HG02884 (cell line): ENCODE measurements at regions not wholly inside any gene's neighbourhood (a gene's known extent, or its start where the extent isn't known, plus 50 kb on each side); places are given as distances from the start of the nearest gene placed in this dataset.
"Not testable (repeated sequence)": the region's sequence is repeated elsewhere in the genome, so short reads cannot be mapped to it uniquely, and the experiment has no call there.

ENCODE experiments used
- ATAC-seq: cut with Tn5 transposase; IDR thresholded peaks from one replicate; pipeline ENCODE4 v1.9.1; 2021; ENCODE audit warnings: mild to moderate bottlenecking, moderate library complexity; ENCODE audit not compliant: unreplicated experiment

DNA sequence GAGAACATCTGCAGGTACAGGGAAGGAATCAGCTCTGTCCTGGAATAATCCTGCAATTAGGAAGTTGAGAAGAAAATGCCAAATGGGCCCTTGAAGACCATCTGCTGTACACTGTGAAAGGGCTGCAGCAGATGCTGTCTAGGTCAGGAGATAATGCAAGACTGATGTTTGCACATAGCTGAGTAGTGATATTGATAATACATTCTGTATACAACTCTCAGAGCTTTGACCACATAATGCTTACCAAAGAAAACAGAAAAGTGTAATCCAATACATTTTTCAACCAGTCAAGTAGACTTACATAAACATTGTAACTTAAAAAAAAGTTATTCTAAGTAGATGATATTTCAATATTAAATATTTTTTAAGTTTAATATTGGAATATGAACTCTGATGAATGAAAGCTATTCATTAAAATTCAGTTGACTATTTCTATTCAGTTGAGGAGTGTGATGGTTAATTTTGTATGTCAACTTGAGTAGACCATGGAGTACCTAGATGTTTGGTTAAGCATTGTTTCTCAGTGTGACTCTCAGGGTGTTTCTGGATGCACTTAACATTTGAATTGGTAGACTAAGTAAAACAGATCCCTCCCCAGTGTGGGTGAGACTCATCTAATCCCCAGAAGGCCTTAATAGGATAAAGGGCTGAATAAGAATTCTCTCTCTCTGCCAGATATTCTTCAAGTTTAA is 380.1 kb upstream of the PRR16 start:
- ATAC-seq, result no peak

DNA sequence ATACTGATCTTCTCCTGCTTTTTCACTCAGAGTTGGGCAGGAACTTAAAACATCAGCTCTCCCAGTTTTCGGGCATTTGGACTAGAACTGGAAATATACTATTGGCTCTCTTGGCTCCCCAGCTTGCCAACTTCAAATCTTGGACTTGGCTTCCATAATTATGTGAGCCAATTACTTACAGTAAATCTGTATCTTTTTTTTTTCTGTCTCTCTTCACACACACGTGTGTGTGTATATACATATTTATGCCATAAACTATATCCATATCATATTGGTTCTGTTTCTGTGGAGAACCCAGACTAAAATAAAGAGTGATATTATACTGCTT is 379.6 kb upstream of the PRR16 start:
- ATAC-seq, result no peak

DNA sequence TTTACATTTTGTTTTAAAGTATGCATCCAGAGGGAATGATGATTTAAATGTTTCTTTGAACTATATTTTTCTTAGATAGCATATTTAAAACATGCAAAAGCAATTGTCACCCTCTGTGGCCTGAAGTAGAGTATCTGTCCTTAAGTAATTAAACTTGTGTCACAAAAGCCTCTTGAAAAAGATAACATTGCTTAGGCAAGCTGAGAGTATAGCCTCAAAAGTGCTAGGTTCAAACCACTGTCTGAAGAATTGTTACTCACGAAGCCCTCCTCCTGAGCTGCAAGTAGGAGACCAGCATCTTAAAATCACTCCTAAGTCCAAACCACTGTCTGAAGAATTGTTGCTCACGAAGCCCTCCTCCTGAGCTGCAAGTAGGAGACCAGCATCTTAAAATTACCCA is 378.0 kb upstream of the PRR16 start:
- ATAC-seq, result no peak

DNA sequence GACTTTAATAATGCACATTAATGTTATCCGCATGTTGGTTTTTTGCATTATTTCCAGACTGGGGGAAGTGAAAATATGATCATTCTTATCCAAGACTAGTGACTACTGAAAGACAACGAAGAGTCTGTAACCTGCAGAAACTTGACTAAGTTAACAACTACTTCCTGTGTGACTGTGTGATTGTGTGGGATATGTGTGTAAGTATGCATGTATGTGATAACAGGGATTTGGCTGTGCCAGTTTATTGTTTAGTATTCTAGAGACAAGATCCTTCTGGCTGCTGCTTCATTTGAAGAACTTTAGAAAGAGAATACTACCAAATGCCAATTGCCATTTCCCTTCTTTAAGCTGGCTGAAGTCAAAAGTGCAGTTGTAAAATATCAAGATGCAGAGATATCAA is 375.7 kb upstream of the PRR16 start:
- ATAC-seq, result no peak

DNA sequence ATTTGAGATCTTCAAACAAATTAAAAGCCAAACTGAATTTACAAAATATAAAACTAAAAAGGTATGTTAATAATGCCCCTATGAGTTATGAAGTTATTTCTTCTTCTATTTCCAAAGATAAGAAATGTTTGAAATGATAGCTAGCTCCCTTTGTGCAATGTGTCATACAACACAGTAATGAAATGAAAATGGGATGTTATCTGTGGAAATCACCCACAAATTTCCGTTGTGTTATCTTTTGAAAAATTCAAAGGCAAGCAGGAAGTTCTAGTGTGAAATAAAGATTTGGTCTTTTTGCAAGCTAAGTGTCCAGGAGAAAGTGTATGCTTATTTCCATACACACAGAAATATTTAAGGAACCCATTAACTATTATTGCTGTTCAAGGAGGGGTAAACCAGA is 375.3 kb upstream of the PRR16 start:
- ATAC-seq, result no peak

DNA sequence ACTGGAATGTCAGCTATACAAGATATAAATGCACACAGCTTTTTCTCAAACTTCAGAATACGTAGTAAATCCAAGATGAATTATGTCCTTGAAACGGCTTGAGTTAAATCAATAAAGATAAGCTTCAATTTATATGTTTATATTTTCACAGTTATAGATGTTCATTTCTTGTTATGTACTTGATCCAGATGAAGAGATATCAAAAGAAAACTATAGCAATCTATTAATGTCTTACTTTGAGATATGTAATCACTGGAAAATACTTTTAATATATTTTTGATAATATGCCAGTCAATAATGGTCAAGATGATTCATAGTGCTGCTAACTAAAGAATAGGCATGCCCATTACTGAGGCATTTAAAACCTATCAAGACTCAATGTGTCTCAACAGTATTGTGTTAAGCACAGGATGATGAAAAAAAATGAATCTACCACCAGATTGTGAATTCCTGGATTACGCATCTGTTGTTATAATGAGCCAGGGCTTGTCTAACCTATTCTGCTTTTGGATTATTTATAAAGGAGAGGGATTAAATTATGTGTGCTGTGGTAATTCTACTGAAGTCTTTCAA is 372.6 kb upstream of the PRR16 start:
- ATAC-seq, result no peak

DNA sequence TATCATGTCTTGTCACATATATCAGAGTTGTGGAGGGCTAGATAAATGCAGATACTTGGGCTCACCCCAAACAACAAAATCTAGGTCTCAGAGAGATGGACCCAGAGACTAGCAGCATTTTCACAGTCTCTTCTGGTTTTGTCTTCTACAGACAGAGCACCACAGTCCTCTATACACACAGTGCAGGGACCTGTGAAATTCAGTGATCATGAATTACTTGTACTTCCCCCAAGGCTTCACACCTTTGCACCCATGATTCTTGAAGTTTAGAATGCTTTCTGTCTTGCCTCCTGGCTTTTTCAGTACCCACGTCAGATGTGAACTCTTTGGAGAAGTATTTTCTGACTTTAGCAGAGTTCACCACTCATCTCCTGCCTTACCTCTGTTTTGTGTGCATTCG is 371.5 kb upstream of the PRR16 start:
- no peak for ATAC-seq

DNA sequence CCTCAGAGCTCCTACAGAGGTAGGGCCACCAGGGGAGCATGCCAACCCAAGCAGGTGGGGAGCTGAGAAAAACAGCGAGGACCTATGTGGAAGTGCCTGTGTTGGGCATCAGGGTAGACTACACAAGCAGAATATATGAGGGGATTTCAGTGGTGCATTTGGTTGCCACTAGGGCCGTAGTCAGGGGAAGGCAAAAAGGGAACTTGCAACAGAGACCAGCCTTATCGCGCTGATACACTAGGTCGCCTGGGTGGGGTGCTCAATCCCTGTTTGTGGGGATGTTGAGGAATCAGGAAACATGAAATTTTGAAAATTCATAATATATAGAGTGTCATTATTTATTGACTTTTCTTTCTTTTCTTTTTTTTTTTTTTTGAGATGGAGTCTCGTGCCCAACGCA is 370.9 kb upstream of the PRR16 start:
- no peak for ATAC-seq

DNA sequence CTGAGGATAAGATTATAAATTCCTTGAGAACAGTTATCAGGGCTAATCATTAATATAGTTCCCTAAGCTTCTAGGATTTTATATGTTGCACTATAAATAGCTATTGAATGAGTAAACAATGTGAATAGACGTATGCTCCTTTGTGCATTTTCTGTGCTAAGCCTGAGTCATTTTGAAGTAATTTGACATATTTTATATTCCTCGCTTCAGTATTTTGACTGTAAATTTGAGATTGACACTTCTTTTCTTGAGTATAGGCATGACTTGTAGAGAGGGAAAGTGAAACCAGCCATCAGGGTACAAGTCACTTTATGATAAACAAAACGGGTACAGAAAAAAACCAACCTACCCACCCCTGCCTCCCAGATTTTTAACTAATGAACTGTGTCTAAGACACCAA is 367.7 kb upstream of the PRR16 start:
- peak; percentile 47 for ATAC-seq

DNA sequence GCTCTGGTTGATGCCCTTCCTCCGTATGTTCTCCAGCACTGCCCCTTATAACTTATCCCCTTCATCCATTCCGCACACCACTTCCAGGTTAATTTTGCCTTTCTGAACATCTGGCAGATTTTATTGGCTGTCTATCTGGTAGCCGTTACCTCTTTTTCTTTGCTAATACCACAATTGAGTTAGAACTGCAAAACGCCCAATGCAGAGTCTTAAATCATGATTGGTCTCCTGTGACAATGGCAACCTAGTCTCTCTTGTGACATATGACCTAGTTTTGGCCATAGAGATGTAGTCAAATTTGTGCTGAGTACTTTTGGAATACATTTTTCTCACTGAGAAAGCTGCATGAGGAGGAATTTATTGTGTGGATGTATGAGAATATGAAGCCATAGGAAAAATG is 365.7 kb upstream of the PRR16 start:
- ATAC-seq, result no peak

DNA sequence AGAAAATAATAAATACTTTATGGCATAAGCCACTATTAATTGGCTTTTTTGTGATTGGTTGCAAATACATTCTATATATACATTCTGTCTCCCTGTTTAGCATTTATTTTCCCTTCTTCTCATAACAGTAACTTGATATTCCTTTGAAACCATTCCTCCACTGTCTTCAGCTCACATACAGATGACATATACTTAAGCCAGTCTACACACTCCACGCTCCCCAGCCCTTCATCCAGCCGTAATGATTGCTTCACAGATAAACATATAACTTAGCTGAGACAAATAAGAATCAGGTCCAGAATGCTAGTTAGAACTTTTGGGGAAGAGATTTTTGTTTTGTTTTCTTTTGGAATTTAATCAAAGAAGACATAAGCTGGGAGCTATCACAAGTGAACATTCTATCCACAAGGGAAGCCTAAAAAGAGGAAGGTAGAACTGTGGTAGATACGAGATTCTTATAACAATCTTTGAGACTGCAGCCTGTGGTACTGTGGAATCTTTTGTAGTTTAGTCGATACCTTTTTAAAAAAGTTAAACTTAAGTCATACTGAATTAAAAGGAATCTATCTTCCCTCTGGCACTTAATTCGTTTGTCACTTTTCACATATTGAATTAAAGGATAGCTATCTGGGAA is 365.1 kb upstream of the PRR16 start:
- no peak for ATAC-seq

DNA sequence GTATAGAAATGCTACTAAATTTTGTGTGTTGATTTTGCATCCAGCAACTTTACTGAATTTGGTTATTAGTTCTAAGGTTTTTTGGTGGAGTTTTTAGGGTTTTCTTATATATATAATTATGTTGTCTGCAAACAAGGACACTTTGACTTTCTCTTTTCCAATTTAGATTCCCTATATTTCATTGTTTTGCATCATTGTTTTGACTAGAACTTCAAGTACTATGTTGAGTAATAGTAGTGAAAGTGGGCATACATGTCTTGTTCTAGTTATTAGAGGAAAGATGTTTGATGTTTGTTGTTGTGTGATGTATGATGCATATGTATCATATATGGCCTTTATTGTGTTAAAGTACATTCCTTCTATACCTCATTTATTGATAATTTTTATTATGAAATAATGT is 362.3 kb upstream of the PRR16 start:
- no peak for ATAC-seq

DNA sequence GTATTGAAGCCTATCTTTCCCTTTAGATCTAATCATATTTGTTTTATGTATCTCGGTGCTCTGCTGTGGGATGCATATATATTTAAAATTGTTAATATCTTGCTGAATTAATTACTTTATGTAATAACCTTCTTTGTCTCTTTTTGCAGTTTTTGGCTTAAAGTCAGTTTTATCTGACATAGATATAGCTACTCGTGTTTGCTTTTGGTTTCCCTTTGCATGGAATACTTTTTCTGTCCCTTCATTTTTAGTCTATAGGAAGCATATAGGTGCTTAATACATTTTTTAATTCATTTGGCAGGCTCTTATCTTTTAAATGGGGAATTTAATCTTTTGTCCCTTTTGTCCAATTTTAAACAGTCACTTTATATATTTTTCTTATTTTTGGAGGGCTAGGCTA is 360.6 kb upstream of the PRR16 start:
- no peak for ATAC-seq

DNA sequence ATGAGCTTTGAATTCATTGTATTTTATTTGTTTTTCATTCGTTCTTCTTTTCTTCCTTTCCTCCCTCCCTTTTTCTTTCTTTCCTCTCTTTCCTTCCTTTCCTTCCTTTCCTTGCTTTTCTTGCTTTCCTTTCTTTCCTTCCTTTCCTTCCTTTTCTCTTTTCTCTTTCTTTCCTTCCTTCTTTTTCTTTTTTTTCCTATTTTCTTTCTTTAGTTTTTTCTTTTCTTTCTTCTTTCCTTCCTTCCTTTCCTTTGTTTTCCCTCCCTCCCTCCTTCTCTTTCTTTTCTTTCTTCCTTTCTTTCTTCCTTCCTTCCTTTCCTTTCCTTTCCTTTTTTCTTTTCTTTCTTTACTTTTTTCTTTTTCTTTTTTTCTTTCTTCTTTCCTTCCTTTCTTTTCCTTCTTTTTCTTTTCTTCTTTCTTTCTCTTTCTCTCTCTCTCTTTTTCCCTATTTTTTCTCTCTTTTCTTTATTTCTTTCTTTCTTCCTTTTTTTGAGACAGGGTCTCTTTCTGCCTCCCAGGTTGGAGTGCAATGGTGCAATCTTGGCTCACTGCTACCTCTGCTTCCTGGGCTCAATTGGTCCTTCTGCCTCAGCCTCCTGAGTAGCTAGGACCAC is 357.1 kb upstream of the PRR16 start:
- ATAC-seq, result no peak

DNA sequence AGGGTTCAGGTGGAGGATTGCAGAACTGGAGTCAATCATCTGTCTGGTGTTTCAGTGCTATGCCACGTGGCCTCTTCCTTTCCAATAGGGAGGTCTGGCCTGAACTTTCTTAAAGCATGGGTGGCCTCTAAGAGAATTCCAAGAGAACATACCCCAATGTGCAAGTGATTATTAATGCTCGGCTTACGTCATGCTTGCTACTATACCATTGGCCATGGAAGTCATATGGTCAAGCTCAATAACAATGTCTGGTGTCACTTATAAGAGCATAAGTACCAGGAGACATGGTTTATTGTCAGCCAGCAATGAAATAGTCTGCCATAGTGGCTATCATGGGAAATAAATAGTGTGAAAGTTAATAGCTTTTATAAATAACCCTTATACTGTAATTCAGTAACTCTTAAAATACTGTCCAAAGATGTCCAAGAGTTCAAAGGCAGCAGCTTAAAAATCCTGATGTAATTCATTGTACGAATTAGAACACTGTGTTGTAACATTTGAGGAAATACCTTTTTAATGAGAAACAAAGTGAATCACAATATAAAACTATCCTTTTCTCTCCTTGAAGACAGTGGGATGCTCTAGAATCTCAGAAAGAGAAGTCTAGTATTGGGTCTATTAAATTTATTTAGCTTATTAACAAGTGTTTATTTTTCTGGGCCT is 355.4 kb upstream of the PRR16 start:
- no peak for ATAC-seq

DNA sequence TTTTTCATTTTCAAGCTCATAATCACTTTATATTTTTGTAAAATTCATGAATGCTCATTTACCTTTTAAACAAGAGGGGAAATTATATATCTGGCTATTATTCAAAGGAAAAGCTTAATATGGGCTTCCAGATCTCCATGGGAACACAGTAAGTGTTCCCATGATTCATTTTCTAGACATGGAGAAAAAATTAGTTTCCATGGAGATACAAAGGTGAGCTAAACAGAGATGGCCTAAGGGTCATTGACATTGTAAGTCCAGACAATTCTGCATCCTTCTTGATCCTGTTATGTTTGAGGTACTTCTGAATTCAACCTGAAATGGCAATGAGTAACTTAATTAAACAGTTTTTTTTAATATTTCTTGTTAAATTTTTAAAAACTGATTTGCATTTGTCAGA is 341.4 kb upstream of the PRR16 start:
- ATAC-seq, result no peak

DNA sequence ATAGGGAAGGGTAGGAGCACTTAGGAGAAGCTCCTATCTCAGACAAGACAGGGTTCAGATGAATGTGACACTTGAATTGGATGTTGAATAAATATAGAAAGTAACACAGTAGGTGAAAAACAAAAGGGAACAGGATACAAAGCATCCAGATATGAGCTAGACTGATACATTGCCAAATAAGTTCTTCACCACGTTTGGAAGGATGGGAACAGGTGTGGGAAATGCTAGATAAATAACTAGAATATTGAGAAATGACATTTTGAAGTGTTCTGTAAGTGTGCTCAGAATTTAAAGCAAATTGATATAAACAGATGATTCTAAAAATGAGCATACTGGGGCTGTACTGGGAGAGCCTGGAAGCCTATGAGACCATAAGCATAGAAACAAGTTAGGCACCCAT is 340.1 kb upstream of the PRR16 start:
- ATAC-seq, result no peak

DNA sequence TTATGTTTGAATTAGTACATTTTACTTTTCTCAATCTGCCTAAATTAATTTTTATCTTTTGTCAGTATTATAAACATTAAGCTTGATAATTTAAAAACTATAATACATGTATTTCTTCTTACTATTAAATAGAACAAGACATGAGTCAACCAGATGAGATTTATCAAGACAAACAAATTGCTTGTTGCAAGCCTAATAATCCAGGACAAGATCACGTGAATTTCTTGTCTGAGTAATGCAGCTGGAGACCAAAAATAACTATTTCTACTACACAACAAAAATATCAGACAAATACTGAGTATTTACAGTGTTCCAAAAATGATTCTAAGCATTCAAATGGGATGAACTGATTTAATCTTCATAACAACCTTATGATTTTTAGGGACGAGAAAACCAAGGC is 339.1 kb upstream of the PRR16 start:
- ATAC-seq, result no peak

DNA sequence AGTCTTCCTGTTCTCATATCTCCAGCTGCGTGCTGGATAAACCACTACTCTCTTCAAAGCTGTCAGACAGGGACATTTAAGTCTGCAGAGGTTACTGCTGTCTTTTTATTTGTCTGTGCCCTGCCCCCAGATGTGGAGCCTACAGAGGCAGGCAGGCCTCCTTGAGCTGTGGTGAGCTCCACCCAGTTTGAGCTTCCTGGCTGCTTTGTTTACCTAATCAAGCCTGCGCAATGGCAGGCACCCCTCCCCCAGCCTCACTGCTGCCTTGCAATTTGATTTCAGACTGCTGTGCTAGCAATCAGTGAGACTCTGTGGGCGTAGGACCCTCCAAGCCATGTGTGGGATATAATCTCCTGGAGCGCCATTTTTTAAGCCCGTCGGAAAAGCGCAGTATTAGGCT is 331.8 kb upstream of the PRR16 start:
- not testable (repeated sequence) for ATAC-seq

DNA sequence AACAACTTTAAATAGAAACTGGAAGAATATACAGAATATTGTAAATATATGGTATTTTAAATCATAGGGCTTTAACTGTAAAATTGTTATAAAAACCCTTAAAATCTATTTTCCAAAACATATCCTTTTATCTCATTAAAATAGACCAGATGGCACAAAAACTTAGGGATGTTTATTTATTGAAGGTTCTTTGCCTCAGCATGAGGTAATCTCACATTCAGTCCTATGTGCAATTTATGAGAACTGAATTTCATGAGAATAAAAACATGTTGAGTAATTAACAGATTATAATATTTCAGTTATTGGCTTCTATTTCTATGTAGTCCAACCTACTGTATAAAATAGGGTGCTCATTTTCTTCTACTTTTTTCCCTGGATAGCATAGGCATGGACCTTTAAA is 329.2 kb upstream of the PRR16 start:
- ATAC-seq, result no peak

DNA sequence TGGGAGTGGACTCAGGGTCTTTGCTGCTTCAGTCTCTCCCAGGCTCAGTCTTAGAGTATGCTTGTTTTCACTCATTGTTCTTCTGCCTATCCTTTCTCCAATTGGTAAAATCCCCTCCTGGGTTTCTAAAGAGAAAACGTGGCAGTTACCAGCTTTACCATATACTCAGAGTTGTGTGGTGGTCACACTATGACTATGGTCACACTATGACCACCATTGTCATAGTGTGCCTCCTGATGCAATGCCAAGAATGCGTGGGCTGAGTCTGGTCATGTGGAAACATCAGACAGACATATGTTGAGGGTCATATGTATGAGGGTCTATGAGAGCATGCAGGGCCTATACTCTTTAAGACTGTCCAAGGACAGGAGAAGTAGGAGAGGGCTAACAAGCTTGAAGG is 326.5 kb upstream of the PRR16 start:
- ATAC-seq, result peak; percentile 43

DNA sequence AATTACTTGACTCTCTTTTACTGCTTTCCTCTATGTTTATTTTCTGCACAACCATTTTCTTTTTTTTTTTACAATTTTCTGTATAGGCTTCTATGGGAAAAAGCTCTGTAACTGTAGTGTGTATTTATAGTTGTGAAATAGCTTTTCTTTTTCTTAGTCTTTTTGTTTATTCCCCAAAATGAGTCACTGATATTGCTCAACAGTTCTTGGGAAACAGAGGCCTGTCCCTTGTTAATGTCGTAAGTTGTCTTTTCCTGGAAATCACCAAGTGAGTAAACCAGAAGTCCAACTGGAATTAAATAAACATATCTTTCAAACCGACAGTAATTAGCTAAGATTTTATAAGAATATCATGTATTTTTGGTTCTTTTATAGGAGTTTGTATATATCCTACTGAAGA is 325.1 kb upstream of the PRR16 start:
- ATAC-seq, result no peak
